GM21367 (cell line): ENCODE measurements at regions not wholly inside any gene's neighbourhood (a gene's known extent, or its start where the extent isn't known, plus 50 kb on each side); places are given as distances from the start of the nearest gene placed in this dataset.
"Not testable (repeated sequence)": the region's sequence is repeated elsewhere in the genome, so short reads cannot be mapped to it uniquely, and the experiment has no call there.

ENCODE experiments used
- ATAC-seq: cut with Tn5 transposase; IDR thresholded peaks from one replicate; pipeline ENCODE4 v1.9.1; 2021; ENCODE audit not compliant: unreplicated experiment

DNA sequence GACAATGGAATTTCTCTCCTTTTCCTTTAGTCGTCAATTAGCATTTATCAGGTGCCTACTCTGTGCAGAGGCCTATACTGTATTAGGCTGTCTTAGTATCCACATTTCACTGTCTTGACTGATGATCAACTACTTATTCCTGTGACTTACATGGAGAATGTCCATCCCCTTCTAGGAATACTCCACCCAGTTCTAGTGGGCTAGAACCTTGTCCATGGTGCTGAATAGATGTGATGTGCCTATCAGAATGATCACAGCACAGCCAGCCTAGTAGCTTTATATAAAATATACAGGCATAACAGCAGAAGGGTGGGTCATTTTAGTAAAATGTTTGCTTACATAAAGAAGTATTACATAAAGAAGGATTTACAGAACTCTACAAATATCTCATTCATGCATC is 621.4 kb downstream of the PDCD6IP start:
- ATAC-seq, result no peak

DNA sequence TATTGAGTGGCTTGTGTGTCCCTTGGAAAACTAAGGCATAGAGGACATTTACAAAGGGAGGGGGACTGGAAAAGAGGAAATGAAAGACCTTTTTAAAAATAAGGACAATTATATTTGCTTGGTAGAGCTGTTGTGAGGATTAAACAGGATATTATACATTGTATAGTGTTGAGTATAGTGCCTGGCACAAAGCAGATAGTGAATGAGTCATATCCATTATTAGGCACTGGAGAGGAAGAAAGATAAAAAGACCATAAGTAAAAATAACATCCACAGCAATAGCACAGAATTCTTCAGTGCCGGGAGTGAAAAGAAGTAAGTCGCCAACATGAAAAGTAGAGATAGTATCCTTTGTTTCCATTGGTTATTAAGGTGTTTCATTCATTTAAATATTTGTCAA is 623.3 kb downstream of the PDCD6IP start:
- ATAC-seq, result no peak

DNA sequence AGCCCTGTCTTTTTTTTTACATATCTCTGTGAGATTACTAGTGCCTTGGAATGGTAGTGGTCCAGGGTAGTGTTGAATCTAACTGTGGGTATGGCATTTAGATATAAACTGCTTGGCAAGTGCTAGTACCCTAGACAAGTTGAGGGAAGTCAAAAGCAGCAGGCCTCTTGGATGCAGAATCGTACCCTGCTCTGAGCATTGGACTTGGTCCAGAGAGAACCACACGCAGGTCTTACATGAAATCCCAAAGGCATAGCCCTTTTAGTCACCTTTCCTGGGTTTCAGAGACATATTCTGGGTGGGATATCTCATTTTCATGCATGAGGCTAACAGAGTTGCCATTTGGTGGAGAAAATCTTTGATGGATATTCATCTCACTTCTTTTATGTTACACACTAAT is 641.4 kb downstream of the PDCD6IP start:
- no peak for ATAC-seq

DNA sequence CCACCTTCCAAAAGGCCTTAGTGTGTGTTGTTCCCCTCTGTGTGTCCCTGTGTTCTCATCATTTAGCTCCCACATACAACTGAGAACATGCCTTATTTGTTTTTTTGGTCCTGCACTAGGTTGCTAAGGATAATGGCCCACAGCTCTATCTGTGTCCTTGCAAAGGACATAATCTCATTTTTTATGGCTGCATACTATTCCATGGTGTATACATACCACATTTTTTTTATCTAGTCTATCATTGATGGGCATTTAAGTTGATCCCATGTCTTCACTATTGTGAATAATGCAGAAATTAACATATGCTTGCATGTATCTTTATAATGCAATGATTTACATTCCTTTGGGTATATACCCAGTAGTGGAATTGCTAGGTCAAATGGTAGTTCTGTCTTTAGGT is 645.7 kb downstream of the PDCD6IP start:
- ATAC-seq, result no peak

DNA sequence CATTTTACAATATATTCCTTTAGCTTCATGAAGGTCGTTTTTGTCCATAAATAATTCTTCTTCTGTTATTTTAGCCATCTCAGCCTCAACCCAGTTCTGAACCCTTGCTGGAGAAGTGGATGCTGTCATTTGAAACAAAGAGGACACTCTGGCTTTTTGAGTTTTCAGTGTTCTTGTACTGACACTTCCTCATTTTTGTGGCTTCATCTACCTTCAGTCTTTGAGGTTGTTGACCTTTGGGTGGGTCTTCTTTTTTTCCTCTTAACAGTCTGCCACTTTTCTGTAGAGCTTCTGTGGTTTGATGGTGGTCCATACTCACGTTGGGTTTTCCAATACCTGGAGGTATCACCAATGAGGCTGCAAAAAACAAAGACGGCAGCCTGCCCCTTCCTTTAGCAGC is 650.9 kb downstream of the PDCD6IP start:
- no peak for ATAC-seq

DNA sequence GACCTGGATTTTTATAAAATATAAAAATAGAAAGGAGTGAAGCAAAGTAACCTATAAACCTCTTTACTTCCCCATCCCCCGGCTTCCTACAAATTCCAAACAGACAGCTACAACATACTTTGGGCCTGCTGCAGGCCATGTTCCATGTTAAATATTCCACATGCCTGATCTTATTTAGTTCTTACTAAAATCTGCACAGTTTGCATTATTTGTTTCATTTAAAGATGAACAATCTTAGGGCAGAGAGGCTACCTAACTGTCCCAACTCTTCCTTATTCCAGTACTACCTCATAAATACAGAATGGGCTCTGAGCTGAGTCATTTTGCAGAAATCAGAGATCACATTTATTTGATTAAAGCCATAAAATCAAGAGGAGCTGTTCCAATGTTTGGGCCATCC is 665.0 kb downstream of the PDCD6IP start:
- no peak for ATAC-seq

DNA sequence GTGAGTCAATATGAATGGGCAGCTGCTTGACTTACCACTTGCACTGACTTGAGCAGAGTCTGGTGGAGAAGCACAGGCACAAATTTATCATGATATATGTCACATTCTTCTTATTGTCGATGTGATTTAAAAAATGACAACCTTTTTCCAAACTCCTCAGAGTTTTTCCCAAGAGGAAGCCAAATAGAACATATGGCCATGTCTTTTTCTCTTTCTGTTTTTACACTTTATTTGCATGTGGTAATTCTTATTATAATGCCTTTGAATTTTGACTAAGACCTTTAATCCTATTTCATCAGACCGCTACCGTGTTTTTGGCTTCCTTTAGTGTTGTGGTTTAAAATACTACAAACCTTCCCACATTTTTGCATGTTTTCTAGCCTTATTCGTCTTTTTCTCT is 666.2 kb downstream of the PDCD6IP start:
- no peak for ATAC-seq

DNA sequence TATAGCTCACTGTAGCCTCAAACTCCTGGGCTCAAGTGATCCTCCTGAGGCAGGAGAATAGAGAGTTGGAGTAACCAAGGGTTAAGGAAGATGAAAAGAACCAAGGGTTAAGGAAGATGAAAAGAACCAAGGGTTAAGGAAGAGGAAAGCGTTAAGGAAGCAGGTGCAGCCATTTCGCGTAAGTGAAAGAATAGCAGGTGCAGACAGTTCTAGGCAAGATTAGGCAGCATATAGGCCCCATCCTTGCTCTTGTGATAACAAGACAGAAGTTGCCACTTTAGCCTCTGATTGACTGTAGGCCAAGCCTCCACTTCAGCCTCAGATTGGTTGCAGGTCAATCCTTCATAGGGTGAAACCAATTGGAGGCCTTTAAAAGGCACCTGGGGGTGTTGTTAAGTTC is 677.4 kb downstream of the PDCD6IP start:
- ATAC-seq, result no peak

DNA sequence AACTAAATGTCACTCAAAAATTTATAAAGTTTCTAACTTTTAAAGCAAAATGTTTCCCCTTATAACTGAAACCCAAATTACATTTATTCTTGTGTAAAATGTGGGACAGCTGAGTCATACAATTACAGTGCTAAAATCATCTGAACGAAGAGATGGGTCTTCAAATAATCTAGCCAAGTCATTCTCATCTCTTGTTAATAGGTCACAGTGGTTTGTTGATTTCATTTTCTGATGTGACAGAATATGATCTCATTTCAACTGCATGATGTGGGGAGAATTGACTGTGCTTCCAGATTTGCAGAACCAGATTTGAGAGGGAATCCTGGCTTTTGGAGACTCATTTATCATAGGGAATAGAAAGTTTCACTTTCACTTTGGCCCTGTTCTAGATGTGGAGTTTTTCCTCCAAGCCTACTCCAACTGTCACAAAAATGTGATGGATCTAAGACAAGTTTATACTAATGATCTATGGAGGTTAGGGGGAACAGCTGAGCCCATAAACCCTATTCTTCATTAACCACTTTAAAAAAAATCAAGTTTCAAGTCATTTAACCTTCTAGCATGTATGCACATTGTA is 685.0 kb downstream of the PDCD6IP start:
- ATAC-seq, result no peak

DNA sequence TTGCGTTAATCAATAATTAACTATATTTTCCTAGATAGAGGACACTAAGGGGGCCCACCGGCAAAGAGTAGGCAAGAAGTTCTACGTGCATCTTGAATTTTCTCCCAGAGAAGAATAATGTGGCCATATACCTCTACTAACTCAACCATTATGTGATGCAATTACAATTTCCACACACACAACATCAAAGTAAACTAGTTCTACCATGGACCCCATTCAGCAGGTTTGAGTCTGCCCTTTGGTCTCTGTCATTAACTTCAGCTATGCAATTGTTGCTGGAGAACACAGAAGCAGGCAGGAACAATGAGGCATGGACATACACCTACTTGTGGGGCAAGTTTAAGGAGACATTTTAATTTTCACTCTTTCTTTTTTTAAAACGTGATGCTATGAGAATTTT is 705.9 kb downstream of the PDCD6IP start:
- ATAC-seq, result no peak

DNA sequence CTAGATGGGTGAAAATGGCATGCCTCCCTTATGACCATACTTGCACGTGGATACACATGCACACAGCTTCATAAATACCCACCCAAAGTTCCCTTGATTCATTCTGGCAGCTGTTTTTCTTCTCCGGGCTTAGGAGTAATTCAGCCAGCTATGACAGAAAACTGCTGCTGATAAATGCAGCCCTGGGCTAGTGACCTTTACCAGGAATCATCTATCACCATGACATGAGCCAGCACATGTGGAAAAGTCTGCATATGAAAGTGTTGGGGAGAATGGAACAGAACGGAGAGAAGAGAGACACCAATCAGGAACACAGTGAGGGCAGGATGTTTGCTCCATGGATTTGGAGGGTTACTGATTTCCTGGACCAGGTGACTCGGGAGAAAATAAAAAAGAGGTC is 706.3 kb downstream of the PDCD6IP start:
- ATAC-seq, result no peak

DNA sequence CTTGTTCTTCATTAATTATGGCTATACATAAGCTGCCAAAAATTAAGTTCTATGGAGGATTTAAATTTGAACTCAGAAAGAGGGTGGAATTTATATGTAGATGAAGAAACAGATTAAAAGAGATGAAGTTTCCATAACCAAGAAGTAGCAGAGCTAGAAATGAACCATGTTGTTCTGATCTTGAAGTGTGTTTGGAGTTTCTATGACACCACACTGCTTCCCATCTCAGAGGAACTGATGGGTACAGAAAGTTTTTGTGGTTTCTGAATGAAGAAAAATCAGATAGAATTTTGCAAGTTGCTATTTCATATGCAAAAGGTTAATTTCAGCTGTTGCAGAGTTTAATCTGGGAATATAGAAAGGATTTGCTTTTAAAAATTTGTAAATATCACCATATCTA is 710.3 kb downstream of the PDCD6IP start:
- ATAC-seq, result no peak

DNA sequence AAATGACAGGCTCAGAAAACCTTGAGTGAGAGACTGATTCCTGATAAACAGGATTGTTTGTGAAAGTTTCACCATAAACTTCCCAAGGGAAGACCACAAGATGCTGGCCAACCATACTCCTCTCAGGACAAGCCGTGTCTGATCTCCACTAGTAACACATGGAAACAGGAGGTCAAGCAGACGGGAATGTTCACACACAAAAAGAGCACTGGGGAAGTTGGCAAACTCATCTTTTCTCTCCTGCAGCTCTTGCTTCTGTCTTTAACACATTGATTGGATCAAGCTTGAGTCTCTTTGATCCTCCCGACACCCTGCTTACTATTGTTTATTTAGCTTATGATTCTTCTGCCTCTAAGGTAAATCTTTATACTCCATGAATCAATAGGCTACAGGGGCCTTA is 713.5 kb downstream of the PDCD6IP start:
- ATAC-seq, result no peak

DNA sequence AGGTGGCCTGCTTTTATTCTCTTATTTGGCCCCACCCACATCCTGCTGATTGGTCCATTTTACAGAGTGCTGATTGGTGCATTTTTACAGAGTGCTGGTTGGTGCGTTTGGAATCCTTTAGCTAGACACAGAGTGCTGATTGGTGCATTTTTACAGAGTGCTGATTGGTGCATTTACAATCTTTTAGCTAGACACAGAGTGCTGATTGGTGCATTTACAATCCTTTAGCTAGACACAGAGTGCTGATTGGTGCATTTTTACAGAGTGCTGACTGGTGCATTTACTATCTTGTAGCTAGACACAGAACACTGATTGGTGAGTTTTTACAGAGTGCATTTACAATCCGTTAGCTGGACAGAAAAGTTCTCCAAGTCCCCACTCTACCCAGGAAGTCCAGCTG is 720.6 kb downstream of the PDCD6IP start:
- not testable (repeated sequence) for ATAC-seq

DNA sequence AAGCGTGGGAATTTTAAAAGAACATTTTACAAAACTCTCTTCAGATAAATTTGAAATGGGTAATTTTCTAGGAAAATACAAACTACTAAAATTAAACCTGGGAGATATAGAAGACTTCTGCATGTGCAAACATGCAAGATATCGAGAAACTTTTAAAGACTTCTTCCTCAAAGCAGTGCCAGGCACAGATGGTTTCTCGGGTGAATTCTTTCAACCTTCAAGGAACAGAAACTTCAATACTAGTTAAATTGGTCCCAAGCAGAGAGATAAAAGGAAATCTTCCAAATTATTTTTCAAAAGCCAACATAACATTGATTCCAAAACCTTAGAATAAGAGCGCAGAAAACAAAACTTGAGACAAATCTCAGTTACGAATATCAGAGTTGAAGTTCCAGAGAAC is 732.7 kb downstream of the PDCD6IP start:
- ATAC-seq, result no peak

DNA sequence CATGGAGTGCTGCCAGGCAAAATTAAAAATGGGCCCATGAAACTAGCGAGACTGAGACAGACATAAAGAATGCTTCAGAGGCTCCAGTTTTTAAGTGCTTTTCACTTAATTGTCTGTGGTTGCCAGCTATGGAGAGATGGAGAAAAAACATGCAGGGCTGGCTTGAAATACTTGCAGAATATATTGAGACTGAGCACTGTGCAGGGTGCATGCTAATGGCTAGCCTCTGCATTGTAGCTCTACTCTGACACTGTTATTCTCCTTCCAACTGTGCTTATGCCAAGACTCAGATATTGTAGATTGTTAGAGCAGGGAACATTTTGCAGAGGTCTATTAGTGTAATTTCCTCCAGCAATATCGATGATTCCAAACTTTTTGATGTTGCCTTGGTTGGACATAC is 735.0 kb downstream of the PDCD6IP start:
- no peak for ATAC-seq

DNA sequence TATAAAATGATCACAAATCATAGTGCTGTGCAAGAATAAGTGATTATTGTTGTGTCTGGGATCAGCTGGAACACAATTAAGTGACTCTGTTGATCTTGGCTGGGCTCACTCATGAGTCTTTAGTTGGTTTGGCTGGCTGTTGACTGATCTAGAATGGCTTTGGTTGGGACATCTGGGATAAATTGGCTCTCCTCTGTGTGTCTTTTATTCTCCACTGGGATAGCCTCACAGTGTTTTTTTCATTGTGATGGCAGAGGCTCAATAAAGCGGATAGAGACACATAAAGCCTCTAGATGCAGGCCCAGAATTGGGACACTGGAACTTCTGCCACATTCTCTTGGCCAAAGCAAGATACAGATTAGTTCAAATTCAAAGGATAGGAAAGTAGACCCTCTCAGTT is 735.6 kb downstream of the PDCD6IP start:
- ATAC-seq, result no peak

DNA sequence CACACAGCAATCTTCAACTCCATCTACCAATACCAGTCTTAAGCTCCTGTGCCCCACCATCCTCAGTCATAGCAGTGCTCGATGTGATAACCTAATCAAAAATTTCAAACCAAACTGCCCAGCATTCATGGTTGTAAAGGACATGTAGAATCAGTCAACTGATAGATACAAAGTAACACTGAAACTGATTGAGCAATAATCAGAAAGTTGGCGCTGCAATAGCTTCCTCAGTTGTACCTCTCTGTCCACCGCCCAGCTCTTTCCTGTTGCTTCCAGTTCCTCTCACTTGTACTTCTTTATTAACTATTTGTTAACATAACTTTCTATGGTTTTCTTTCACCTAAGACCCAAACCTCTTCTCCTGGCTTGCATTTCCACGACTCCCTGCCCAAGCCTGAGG is 745.7 kb downstream of the PDCD6IP start:
- ATAC-seq, result no peak

DNA sequence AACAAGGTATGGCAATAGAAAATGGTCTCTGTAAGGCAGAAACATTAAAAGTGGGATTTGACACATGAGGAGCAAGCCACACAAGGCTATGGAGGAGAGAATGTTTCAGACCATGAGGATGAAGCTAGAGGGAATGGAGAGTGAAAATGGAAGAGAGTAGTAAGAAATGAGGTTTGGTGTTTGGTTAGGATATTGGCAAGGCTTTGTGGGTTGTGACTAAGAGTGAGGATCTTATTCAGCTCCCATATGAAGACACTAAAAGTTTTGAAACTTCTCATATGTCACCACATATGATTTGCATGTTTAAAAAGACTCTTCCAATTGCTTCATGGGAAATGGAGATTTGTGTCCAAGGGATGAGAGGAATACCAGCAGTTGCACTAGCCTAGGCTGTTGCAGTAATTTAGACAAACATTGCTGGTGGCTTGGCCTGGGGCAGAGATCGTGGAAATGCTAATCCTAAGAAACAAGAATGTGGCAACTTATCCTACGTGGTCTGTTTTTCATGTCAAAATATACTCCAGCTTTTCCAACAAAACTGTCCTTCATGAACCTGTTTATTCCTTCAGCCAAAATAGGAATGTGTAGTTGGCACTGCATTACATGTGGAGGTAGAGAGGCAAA is 749.0 kb downstream of the PDCD6IP start:
- no peak for ATAC-seq

DNA sequence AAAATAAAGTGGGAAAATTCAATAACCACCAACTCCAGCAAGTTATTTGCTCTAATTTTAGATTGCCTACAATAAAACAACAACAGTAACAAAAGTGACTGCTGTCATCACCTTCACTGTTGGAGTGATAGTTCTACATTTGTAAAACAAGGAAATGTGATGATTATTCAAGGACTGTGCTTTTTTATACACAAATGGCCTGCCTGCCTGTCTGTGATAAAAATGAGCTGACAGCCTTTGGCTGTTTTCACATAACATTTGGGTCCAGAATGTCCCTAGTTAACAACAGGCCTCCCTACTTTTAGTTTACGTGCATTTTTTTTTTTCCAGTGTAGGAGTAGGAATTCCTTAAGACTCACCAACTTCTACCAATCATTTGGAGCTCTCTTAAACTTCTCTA is 768.8 kb downstream of the PDCD6IP start:
- no peak for ATAC-seq

DNA sequence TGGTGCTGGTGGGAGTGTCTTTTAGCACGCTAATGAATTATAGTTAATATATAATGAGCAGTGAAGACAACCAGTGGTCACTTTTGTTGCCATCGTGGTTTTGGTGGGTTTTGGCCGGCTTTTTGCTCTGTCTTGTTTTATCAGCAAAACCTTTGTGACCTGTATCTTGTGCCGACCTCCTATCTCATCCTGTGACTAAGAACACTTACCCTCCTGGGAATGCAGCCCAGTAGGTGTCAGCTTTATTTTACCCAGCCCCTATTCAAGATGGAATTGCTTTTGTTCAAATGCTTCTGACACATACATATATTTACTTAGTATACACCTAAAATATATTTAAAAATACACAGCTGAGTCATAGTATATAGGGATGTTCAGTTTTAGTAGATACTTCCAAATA is 770.3 kb downstream of the PDCD6IP start:
- no peak for ATAC-seq

DNA sequence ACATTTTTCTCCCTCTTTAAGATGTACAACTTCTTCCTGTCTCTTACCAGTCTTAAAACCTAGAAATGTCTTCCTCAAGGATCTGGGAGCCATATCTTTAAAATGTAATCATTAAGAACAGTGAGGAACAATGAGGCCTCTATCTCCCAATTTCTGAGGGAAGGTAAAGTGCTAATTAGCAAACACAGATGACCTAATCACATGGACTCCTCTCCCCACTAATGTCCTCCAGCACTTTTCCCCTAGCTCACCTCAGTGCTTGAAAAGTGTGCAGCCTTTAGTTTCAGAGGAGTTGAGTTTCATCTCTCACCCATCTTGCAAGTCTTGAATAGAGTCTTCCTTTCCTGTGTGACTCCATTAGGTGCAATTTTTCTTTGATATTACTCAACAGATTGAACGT is 771.0 kb downstream of the PDCD6IP start:
- ATAC-seq, result no peak

DNA sequence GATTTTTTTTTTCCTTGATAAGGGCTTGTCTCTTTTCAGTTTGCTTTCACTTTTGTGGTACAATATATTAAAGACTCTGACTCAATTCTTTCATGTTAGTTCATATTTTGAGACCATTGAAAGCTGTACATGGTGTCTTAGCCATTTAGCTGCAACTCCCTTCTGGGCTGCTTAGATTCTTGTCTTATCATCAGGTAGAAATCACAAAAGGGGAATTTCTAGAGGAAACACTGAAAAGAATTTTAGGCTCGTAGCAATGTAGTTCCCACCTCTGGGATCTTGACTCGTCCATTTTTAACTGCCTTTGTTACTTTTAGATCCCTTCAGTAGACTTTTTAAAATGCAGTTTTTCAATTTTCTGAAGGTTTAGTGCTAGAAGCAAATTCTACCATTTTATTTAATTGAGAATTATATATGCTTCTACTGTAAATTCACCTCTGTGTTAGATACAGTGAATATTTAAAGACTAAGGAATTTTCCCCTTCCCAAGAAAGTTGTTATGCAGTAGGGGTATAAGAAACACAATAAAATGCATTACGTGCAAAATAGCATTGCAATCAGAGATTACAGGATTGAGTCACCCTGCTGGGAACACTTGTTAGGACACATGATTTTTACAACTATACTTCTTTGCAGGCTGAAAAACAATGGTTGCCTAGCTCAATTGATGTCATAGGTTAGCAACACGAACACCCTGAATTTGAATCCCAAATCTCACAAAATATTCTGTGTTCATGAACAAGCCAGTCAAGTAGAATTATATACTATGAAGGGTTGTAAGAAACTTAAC is 772.7 kb downstream of the PDCD6IP start:
- ATAC-seq, result no peak
